H1 (cell line): ENCODE measurements at regions not wholly inside any gene's neighbourhood (a gene's known extent, or its start where the extent isn't known, plus 50 kb on each side); places are given as distances from the start of the nearest gene placed in this dataset.
A peak's percentile ranks its signal among the peaks of the same experiment; 100 is the strongest.

Experiments
- CTCF ChIA-PET: fragments of 300-600 bp; sonication (Branson Sonifier 250); formaldehyde crosslinking; loops from one replicate; lab custom pipeline; 2021; ENCODE audit not compliant: partially characterized antibody; lab: Charles Lee
- POLR2A ChIA-PET: fragments of 300-600 bp; sonication (Branson Sonifier 250); formaldehyde crosslinking; loops from one replicate; lab custom pipeline; 2021; ENCODE audit warnings: inconsistent platforms; ENCODE audit not compliant: partially characterized antibody; lab: Charles Lee
- DNase-seq, 2 experiments: peaks; one replicate each; pipeline versions ENCODE4 v3.0.0 to v3.0.0-alpha.2; 2010 to 2022; ENCODE audit warnings: low spot score in 2 of 2, low read depth in 1 of 2, mixed read lengths in 1 of 2
- FAIRE-seq: peaks from 2 replicates; lab custom pipeline; 2011; peaks lifted over from hg19 to GRCh38; lab: Jason Lieb, UNC
- H2AFZ ChIP-seq: 2 replicates; pipeline ENCODE4 v1.8.1; 2012; ENCODE audit warnings: low read length, inconsistent platforms
- H2AK5ac ChIP-seq: 2 replicates; pipeline ENCODE4 v1.6.1; 2013; ENCODE audit warnings: low read depth, low read length
- H2BK120ac ChIP-seq: replicated peaks from 2 replicates; pipeline ENCODE3; 2013; ENCODE audit warnings: low read depth, low read length, inconsistent platforms
- H2BK12ac ChIP-seq: 2 replicates; pipeline ENCODE4 v1.6.1; 2013; ENCODE audit warnings: low read depth, low read length
- H2BK15ac ChIP-seq: 2 replicates; pipeline ENCODE4 v1.6.1; 2013; ENCODE audit warnings: low read length
- H2BK20ac ChIP-seq: 2 replicates; pipeline ENCODE4 v1.6.1; 2013; ENCODE audit warnings: low read length
- H2BK5ac ChIP-seq: 2 replicates; pipeline ENCODE4 v1.6.1; 2013; ENCODE audit warnings: low read depth, low read length
- H3K14ac ChIP-seq: 2 replicates; pipeline ENCODE4 v1.6.1; 2013; ENCODE audit warnings: inconsistent platforms; ENCODE audit not compliant: insufficient read length
- H3K18ac ChIP-seq: 2 replicates; pipeline ENCODE4 v1.6.1; 2013; ENCODE audit warnings: low read length; ENCODE audit errors: extremely low read depth
- H3K23ac ChIP-seq: 2 replicates; pipeline ENCODE4 v1.6.1; 2013; ENCODE audit warnings: inconsistent platforms; ENCODE audit not compliant: insufficient read length
- H3K23me2 ChIP-seq: 2 replicates; pipeline ENCODE4 v1.6.1; 2013; ENCODE audit warnings: low read depth, low read length
- H3K27ac ChIP-seq: 2 replicates; pipeline ENCODE4 v1.6.1; 2011; ENCODE audit warnings: low read depth, low read length, inconsistent platforms
- H3K27me3 ChIP-seq, 4 experiments: replicated peaks in 1 of 4; 1 replicate in 1 of 4; 2 replicates in 3 of 4; pipeline versions ENCODE4 v1.6.1 to v1.8.1; 2011 to 2013; ENCODE audit warnings: low read length in 3 of 4, mild to moderate bottlenecking in 3 of 4, inconsistent platforms in 2 of 4, mixed read lengths in 2 of 4, moderate library complexity in 1 of 4; ENCODE audit not compliant: control insufficient read depth in 3 of 4, insufficient read depth in 3 of 4; ENCODE audit errors: extremely low read depth in 1 of 4
- H3K36me3 ChIP-seq, 4 experiments: 2 replicates each; pipeline versions ENCODE4 v1.6.1 to v1.8.1; 2011 to 2013; ENCODE audit warnings: mild to moderate bottlenecking in 4 of 4, low read length in 3 of 4, moderate library complexity in 2 of 4, control low read depth in 1 of 4, inconsistent platforms in 1 of 4; ENCODE audit not compliant: insufficient read depth in 4 of 4, control insufficient read depth in 2 of 4
- H3K4ac ChIP-seq: replicated peaks from 2 replicates; pipeline ENCODE3; 2013; ENCODE audit warnings: low read length, low read depth, mixed read lengths, inconsistent platforms; ENCODE audit not compliant: insufficient read length
- H3K4me1 ChIP-seq, 4 experiments: replicated peaks in 1 of 4; 1 replicate in 1 of 4; 2 replicates in 3 of 4; pipeline versions ENCODE4 v1.6.1 to v1.8.1; 2011 to 2013; ENCODE audit warnings: low read length in 3 of 4, inconsistent platforms in 2 of 4, mixed read lengths in 1 of 4; ENCODE audit not compliant: insufficient read depth in 4 of 4, control insufficient read depth in 3 of 4
- H3K4me2 ChIP-seq, 2 experiments: 2 replicates each; pipeline versions ENCODE4 v1.6.1 to v1.8.1; 2011 to 2013; ENCODE audit warnings: low read depth in 2 of 2, low read length in 2 of 2, control low read depth in 1 of 2, inconsistent platforms in 1 of 2, mild to moderate bottlenecking in 1 of 2; ENCODE audit not compliant: insufficient read depth in 1 of 2
- H3K4me3 ChIP-seq, 4 experiments: fragments of 200-600, 300-600 bp in 1 of 4; sonication (generic), shearing (Covaris generic), sonication (Bioruptor Twin) in 1 of 4; 2 replicates each; pipeline versions ENCODE4 v1.5.1 to v1.8.1; 2011 to 2016; ENCODE audit warnings: low read length in 4 of 4, low read depth in 3 of 4, control low read depth in 2 of 4, inconsistent platforms in 2 of 4, mild to moderate bottlenecking in 2 of 4, mixed read lengths in 1 of 4, moderate library complexity in 1 of 4; ENCODE audit not compliant: insufficient read depth in 2 of 4; ENCODE audit errors: extremely low read depth in 1 of 4
- H3K56ac ChIP-seq: replicated peaks from 2 replicates; pipeline ENCODE3; 2013; ENCODE audit warnings: low read depth, mild to moderate bottlenecking, mixed read lengths, low read length, inconsistent platforms; ENCODE audit not compliant: insufficient read length
- H3K79me1 ChIP-seq: 2 replicates; pipeline ENCODE4 v1.6.1; 2013; ENCODE audit warnings: low read depth, low read length, control low read depth
- H3K79me2 ChIP-seq, 2 experiments: 2 replicates each; pipeline versions ENCODE4 v1.6.1 to v1.8.1; 2012 to 2013; ENCODE audit warnings: low read length in 2 of 2, mild to moderate bottlenecking in 2 of 2, inconsistent platforms in 1 of 2; ENCODE audit not compliant: insufficient read depth in 2 of 2, control insufficient read depth in 1 of 2
- H3K9ac ChIP-seq, 4 experiments: replicated peaks in 1 of 4; 1 replicate in 1 of 4; 2 replicates in 3 of 4; pipeline versions ENCODE4 v1.6.1 to v1.8.1; 2011 to 2013; ENCODE audit warnings: low read depth in 3 of 4, low read length in 3 of 4, control low read depth in 2 of 4, mild to moderate bottlenecking in 2 of 4, moderate library complexity in 2 of 4, inconsistent platforms in 1 of 4; ENCODE audit errors: extremely low read depth in 1 of 4
- H3K9me3 ChIP-seq, 2 experiments: 2 replicates each; pipeline versions ENCODE4 v1.6.1 to v1.8.1; 2012 to 2013; ENCODE audit warnings: mild to moderate bottlenecking in 2 of 2, moderate library complexity in 2 of 2, control low read depth in 1 of 2, inconsistent platforms in 1 of 2, low read depth in 1 of 2, low read length in 1 of 2, mixed read lengths in 1 of 2; ENCODE audit not compliant: insufficient read depth in 2 of 2
- H4K20me1 ChIP-seq, 2 experiments: replicated peaks in 1 of 2; 2 replicates each; pipeline versions ENCODE3 to v1.8.1; 2011 to 2013; ENCODE audit warnings: inconsistent platforms in 2 of 2, low read length in 2 of 2, mild to moderate bottlenecking in 1 of 2; ENCODE audit not compliant: insufficient read depth in 2 of 2, control insufficient read depth in 1 of 2
- H4K5ac ChIP-seq: 2 replicates; pipeline ENCODE4 v1.6.1; 2013; ENCODE audit warnings: low read length, low read depth, mixed read lengths, inconsistent platforms; ENCODE audit not compliant: insufficient read length
- H4K8ac ChIP-seq: 2 replicates; pipeline ENCODE4 v1.8.0; 2013; ENCODE audit warnings: mild to moderate bottlenecking, moderate library complexity, low read length, inconsistent platforms; ENCODE audit not compliant: insufficient read depth; ENCODE audit errors: extremely low read depth
- H4K91ac ChIP-seq: replicated peaks from 2 replicates; pipeline ENCODE3; 2013; ENCODE audit warnings: low read length, mixed read lengths, inconsistent platforms; ENCODE audit not compliant: insufficient read length
- BACH1 ChIP-seq: IDR thresholded peaks from 2 replicates; pipeline ENCODE4 v1.6.1; 2012; ENCODE audit warnings: low read length, improper control_type of control experiment
- CBX5 ChIP-seq: fragments of 300-800, 300-1000 bp; sonication (generic); IDR thresholded peaks from 2 replicates; pipeline ENCODE4 v1.7.1; 2016; ENCODE audit warnings: antibody characterized with exemption, low read length, low read depth
- CHD1 ChIP-seq: IDR thresholded peaks from 2 replicates; pipeline ENCODE4 v1.6.1; 2012; ENCODE audit warnings: low read depth, low read length, improper control_type of control experiment
- JUN ChIP-seq: IDR thresholded peaks from 2 replicates; pipeline ENCODE4 v1.6.1; 2011; ENCODE audit warnings: low read depth, mild to moderate bottlenecking, improper control_type of control experiment, low read length
- JUND ChIP-seq: IDR thresholded peaks from 2 replicates; pipeline ENCODE4 v1.6.1; 2011; ENCODE audit warnings: mild to moderate bottlenecking, improper control_type of control experiment, low read length
- KDM4A ChIP-seq: IDR thresholded peaks from one replicate; pipeline ENCODE4 v1.7.1; 2012; ENCODE audit warnings: low read depth, mild to moderate bottlenecking, moderate library complexity, low read length, inconsistent platforms; ENCODE audit not compliant: severe bottlenecking
- POLR2A ChIP-seq, 2 experiments: IDR thresholded peaks; 1 replicate in 1 of 2; 2 replicates in 1 of 2; pipeline ENCODE4 v1.6.1; 2011; ENCODE audit warnings: low read depth in 2 of 2, low read length in 2 of 2, mild to moderate bottlenecking in 2 of 2; ENCODE audit errors: control extremely low read depth in 1 of 2
- POLR2AphosphoS5 ChIP-seq: IDR thresholded peaks from 2 replicates; pipeline ENCODE4 v1.6.1; 2011; ENCODE audit warnings: low read depth, low read length
- RXRA ChIP-seq: IDR thresholded peaks from 2 replicates; pipeline ENCODE4 v1.6.1; 2011; ENCODE audit warnings: low read depth, mild to moderate bottlenecking, low read length, moderate library complexity; ENCODE audit not compliant: insufficient read depth
- SP1 ChIP-seq: IDR thresholded peaks from 2 replicates; pipeline ENCODE4 v1.6.1; 2011; ENCODE audit warnings: low read depth, low read length
- WGBS, 2 experiments: shearing (Covaris generic) in 1 of 2; methylation state at CpG; one replicate each; pipeline versions ENCODE4 v1.1.6 to v1.1.7; 2013 to 2015; ENCODE audit warnings: low lambda C conversion rate in 2 of 2, mixed read lengths in 2 of 2, inconsistent platforms in 1 of 2, low coverage in 1 of 2, missing lambda C conversion rate in 1 of 2; ENCODE audit not compliant: insufficient replicate concordance in 2 of 2, insufficient coverage in 1 of 2, insufficient read length in 1 of 2; ENCODE audit errors: extremely low coverage in 1 of 2, missing lambda C conversion rate in 1 of 2; 5-methylcytosine and 5-hydroxymethylcytosine counted together

- Histone ChIP-seq H2BK15ac (no peak overlapping the region), H3K79me1 (no peaks in the 10 kb centered on the region; the same call in 1 of the 2 replicates), H4K91ac (no peak overlapping the region), H3K4me3 (no peak overlapping the region), H3K27me3 (no peaks in the 10 kb centered on the region), H3K4me2 (peak overlapping the region; percentile 20 to 37; a peak in 3 of 4 replicates), H2BK12ac (no peak overlapping the region), H3K4ac (no peak overlapping the region), H3K23ac (no peak overlapping the region), H3K36me3 (no peaks in the 10 kb centered on the region), H2BK120ac (no peak overlapping the region), H2BK20ac (no peak overlapping the region), H3K4me1 (0 out of 7 replicates have a peak, but pooled peaks cover 0 to 3% (median 0%) of the 10 kb centered on the region in 4 experiments), H4K20me1 (no peaks in the 10 kb centered on the region), H2AK5ac (no peak overlapping the region), H4K5ac (no peak overlapping the region), H4K8ac (no peak overlapping the region), H3K9ac (no peak overlapping the region), H3K79me2 (no peaks in the 10 kb centered on the region), H3K18ac (no peak overlapping the region), H2BK5ac (no peak overlapping the region), H3K9me3 (no peaks in the 10 kb centered on the region), H3K23me2 (no peaks in the 10 kb centered on the region), H3K27ac (no peak overlapping the region), H3K14ac (no peak overlapping the region), H3K56ac (no peak overlapping the region), H2AFZ (peak overlapping the region; percentile 55; the same call in 1 of the 2 replicates)
- 55% methylated on average over 12 of the region's 12 CpGs; no CpG with 5 or more reads in 1 of the 2 experiments for WGBS, 2 experiments
- FAIRE-seq, result no peak
- ChIA-PET POLR2A (no interaction called here), CTCF (interaction anchor here (0.5 kb wide), 1 partner anchor 64 kb away, joined by 3 read pairs; no protein-coding TSS in a partner anchor)
- no peak for DNase-seq
- TF ChIP-seq POLR2A (IDR thresholded peaks at IDR 0.05; ENCODE audit: control extremely low read depth in 1 of 2, low read depth in 2 of 2, low read length in 2 of 2) (no peak), CHD1 (no peak), JUND (no peak), BACH1 (no peak), SP1 (no peak), POLR2AphosphoS5 (no peak), KDM4A (no peak), RXRA (no peak), JUN (no peak), CBX5 (no peak)
These were observed 139.9 kb upstream of the PITRM1 start for GRCh38 chr10:3312403-3312940.
